H9 (cell line): ENCODE measurements at regions not wholly inside any gene's neighbourhood (a gene's known extent, or its start where the extent isn't known, plus 50 kb on each side); places are given as distances from the start of the nearest gene placed in this dataset.

ENCODE experiments used
- DNase-seq: peaks from one replicate; pipeline ENCODE4 v3.0.0-alpha.2; 2017
- H2AFZ ChIP-seq: one replicate; pipeline ENCODE4 v1.6.1; 2013; ENCODE audit warnings: mild to moderate bottlenecking, low read length, control low read depth, moderate library complexity
- H2AK5ac ChIP-seq: 2 replicates; pipeline ENCODE4 v1.6.1; 2013; ENCODE audit warnings: low read length, control low read depth, mixed read lengths; ENCODE audit not compliant: insufficient read length
- H2BK120ac ChIP-seq: one replicate; pipeline ENCODE4 v1.6.1; 2013; ENCODE audit warnings: low read depth, mild to moderate bottlenecking, low read length, control low read depth, inconsistent platforms; ENCODE audit not compliant: poor library complexity, severe bottlenecking
- H2BK12ac ChIP-seq: 2 replicates; pipeline ENCODE4 v1.6.1; 2013; ENCODE audit warnings: low read length, control low read depth, mixed read lengths, low read depth; ENCODE audit not compliant: insufficient read length
- H2BK15ac ChIP-seq: 2 replicates; pipeline ENCODE4 v1.6.1; 2013; ENCODE audit warnings: low read depth, low read length, control low read depth
- H2BK20ac ChIP-seq: one replicate; pipeline ENCODE4 v1.6.1; 2013; ENCODE audit warnings: low read depth, mild to moderate bottlenecking, low read length, control low read depth, inconsistent platforms; ENCODE audit not compliant: poor library complexity, severe bottlenecking
- H2BK5ac ChIP-seq: 2 replicates; pipeline ENCODE4 v1.6.1; 2013; ENCODE audit warnings: low read length, control low read depth, mixed read lengths; ENCODE audit not compliant: insufficient read length
- H3K14ac ChIP-seq: 2 replicates; pipeline ENCODE4 v1.6.1; 2013; ENCODE audit warnings: low read length, control low read depth; ENCODE audit not compliant: insufficient read depth
- H3K18ac ChIP-seq: 2 replicates; pipeline ENCODE4 v1.6.1; 2013; ENCODE audit warnings: low read depth, mild to moderate bottlenecking, mixed read lengths, low read length, control low read depth; ENCODE audit not compliant: insufficient read length
- H3K23ac ChIP-seq: 2 replicates; pipeline ENCODE4 v1.6.1; 2013; ENCODE audit warnings: low read length, control low read depth, mixed read lengths, low read depth; ENCODE audit not compliant: insufficient read length
- H3K23me2 ChIP-seq: 2 replicates; pipeline ENCODE4 v1.6.1; 2013; ENCODE audit warnings: low read depth, mild to moderate bottlenecking, mixed read lengths, low read length, control low read depth; ENCODE audit not compliant: insufficient read length, poor library complexity, severe bottlenecking
- H3K27ac ChIP-seq: 2 replicates; pipeline ENCODE4 v1.5.1; 2013; ENCODE audit warnings: low read length, control low read depth, mixed read lengths, low read depth; ENCODE audit not compliant: insufficient read length
- H3K27me3 ChIP-seq: 2 replicates; pipeline ENCODE4 v1.6.1; 2013; ENCODE audit warnings: low read length, control low read depth, inconsistent platforms; ENCODE audit not compliant: insufficient read depth
- H3K4ac ChIP-seq: 2 replicates; pipeline ENCODE4 v1.6.1; 2013; ENCODE audit warnings: low read depth, mild to moderate bottlenecking, control low read depth, inconsistent platforms, low read length, moderate library complexity
- H3K4me1 ChIP-seq: 2 replicates; pipeline ENCODE4 v1.6.1; 2013; ENCODE audit warnings: low read length, control low read depth, inconsistent platforms; ENCODE audit not compliant: insufficient read depth
- H3K4me2 ChIP-seq: 2 replicates; pipeline ENCODE4 v1.6.1; 2013; ENCODE audit warnings: low read length, control low read depth, mixed read lengths; ENCODE audit not compliant: insufficient read length, insufficient read depth
- H3K56ac ChIP-seq: 2 replicates; pipeline ENCODE4 v1.6.1; 2013; ENCODE audit warnings: low read depth, mild to moderate bottlenecking, mixed read lengths, low read length, control low read depth; ENCODE audit not compliant: insufficient read length
- H3K79me1 ChIP-seq: 2 replicates; pipeline ENCODE4 v1.6.1; 2013; ENCODE audit warnings: low read depth, mild to moderate bottlenecking, moderate library complexity, low read length, control low read depth, inconsistent platforms; ENCODE audit not compliant: insufficient read depth, poor library complexity, severe bottlenecking
- H3K79me2 ChIP-seq: 2 replicates; pipeline ENCODE4 v1.6.1; 2013; ENCODE audit warnings: low read length, control low read depth, inconsistent platforms; ENCODE audit not compliant: insufficient read depth
- H3K9ac ChIP-seq: 2 replicates; pipeline ENCODE4 v1.6.1; 2013; ENCODE audit warnings: low read length, control low read depth, mixed read lengths; ENCODE audit not compliant: insufficient read length; ENCODE audit errors: extremely low read depth
- H3K9me3 ChIP-seq: one replicate; pipeline ENCODE4 v1.6.1; 2013; ENCODE audit warnings: low read depth, low read length, inconsistent platforms; ENCODE audit not compliant: control insufficient read depth
- H3T11ph ChIP-seq: one replicate; pipeline ENCODE4 v1.6.1; 2013; ENCODE audit warnings: mild to moderate bottlenecking, low read length, control low read depth, inconsistent platforms
- H4K20me1 ChIP-seq: one replicate; pipeline ENCODE4 v1.6.1; 2013; ENCODE audit not compliant: control insufficient read depth, insufficient read length, insufficient read depth
- H4K5ac ChIP-seq: 2 replicates; pipeline ENCODE4 v1.6.1; 2013; ENCODE audit warnings: low read depth, mild to moderate bottlenecking, mixed read lengths, low read length, control low read depth; ENCODE audit not compliant: insufficient read length
- H4K8ac ChIP-seq: replicated peaks from 2 replicates; pipeline ENCODE4 v1.6.1; 2013; ENCODE audit warnings: low read length, control low read depth, mixed read lengths, low read depth; ENCODE audit not compliant: insufficient read length
- H4K91ac ChIP-seq: 2 replicates; pipeline ENCODE4 v1.6.1; 2013; ENCODE audit warnings: low read depth, mild to moderate bottlenecking, moderate library complexity, mixed read lengths, low read length, control low read depth; ENCODE audit not compliant: insufficient read length
- H3K27ac Mint-ChIP-seq, 3 experiments: 2 replicates in 2 of 3; 3 replicates in 1 of 3; pipeline ENCODE4 v1.8.0; 2020 to 2021; ENCODE audit warnings: mixed read lengths in 3 of 3, mild to moderate bottlenecking in 1 of 3, moderate library complexity in 1 of 3
- H3K27me3 Mint-ChIP-seq: 2 replicates; pipeline ENCODE4 v1.8.0; 2021; ENCODE audit warnings: low read depth, mild to moderate bottlenecking, moderate library complexity, mixed read lengths
- H3K36me3 Mint-ChIP-seq, 3 experiments: 2 replicates in 2 of 3; 3 replicates in 1 of 3; pipeline ENCODE4 v1.8.0; 2020 to 2021; ENCODE audit warnings: low read depth in 3 of 3, mixed read lengths in 3 of 3; ENCODE audit not compliant: insufficient read depth in 1 of 3
- H3K4me1 Mint-ChIP-seq, 2 experiments: 2 replicates each; pipeline ENCODE4 v1.8.0; 2020; ENCODE audit warnings: mixed read lengths in 2 of 2
- H3K4me3 Mint-ChIP-seq, 2 experiments: 2 replicates in 1 of 2; 3 replicates in 1 of 2; pipeline ENCODE4 v1.8.0; 2020 to 2021; ENCODE audit warnings: mild to moderate bottlenecking in 2 of 2, mixed read lengths in 2 of 2, moderate library complexity in 1 of 2
- H3K9me3 Mint-ChIP-seq, 2 experiments: 2 replicates in 1 of 2; 3 replicates in 1 of 2; pipeline ENCODE4 v1.8.0; 2020; ENCODE audit warnings: mild to moderate bottlenecking in 2 of 2, mixed read lengths in 2 of 2, moderate library complexity in 1 of 2
- WGBS: extraction: QIAGEN DNeasy Blood & Tissue Kit; methylation state at CpG from one replicate; pipeline ENCODE4 v1.1.7; 2013; ENCODE audit warnings: missing lambda C conversion rate, low lambda C conversion rate, mixed read lengths; ENCODE audit not compliant: insufficient read length; ENCODE audit errors: extremely low coverage; 5-methylcytosine and 5-hydroxymethylcytosine counted together
- TF ChIP-seq, protein P1 (sequence below): fragments of 200-600 bp; sonication (generic); conservative IDR thresholded peaks from 3 replicates; pipeline ENCODE4 v1.8.0; 2021; ENCODE audit warnings: antibody characterized with exemption, mild to moderate bottlenecking

DNA sequence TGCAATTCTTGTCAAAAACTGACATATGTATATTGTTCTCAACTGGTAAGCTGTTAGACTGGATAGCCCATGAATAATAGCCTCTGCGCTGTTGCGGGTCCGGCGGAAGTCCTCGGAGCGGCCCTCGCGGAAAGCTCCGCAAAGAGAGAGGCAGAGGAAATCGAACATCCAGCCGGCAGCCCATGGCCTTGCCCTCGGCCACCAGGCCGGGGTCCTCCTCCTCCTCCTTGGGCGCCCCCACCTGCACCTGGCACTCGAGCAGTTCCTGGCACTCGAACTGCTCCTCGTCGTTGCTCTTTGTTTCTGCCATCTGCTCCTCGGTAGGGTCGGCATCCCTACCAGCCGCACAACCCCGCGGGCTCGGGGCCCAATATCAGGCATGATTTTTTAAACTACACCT, 1176.3 kb downstream of the PCDH18 start:
- peak; percentile 31 for DNase-seq
- Histone ChIP-seq H4K91ac (no peak overlapping the region), H3K14ac (no peak overlapping the region), H2AFZ (no peak overlapping the region), H2BK120ac (no peak overlapping the region), H4K20me1 (no peaks in the 10 kb centered on the region), H3K4me2 (no peak overlapping the region), H3K9ac (no peak overlapping the region), H3K79me1 (no peaks in the 10 kb centered on the region), H3K4me1 (no peaks in the 10 kb centered on the region), H2BK5ac (no peak overlapping the region), H2BK20ac (no peak overlapping the region), H3K23me2 (no peaks in the 10 kb centered on the region), H3K79me2 (no peaks in the 10 kb centered on the region), H3K27me3 (no peaks in the 10 kb centered on the region), H3K27ac (no peak overlapping the region), H3K23ac (no peak overlapping the region), H2BK12ac (no peak overlapping the region), H3K9me3 (no peaks in the 10 kb centered on the region), H4K8ac (no peak overlapping the region), H3T11ph (no peak overlapping the region), H3K4ac (no peak overlapping the region), H4K5ac (no peak overlapping the region), H3K56ac (no peak overlapping the region), H3K18ac (no peak overlapping the region), H2BK15ac (no peak overlapping the region), H2AK5ac (no peak overlapping the region)
- Mint-ChIP-seq H3K4me1 (no peaks in the 10 kb centered on the region), H3K36me3 (no peaks in the 10 kb centered on the region), H3K27me3 (no peaks in the 10 kb centered on the region), H3K27ac (no peak overlapping the region), H3K9me3 (no peaks in the 10 kb centered on the region), H3K4me3 (no peak overlapping the region)
- TF ChIP-seq, protein P1, sequence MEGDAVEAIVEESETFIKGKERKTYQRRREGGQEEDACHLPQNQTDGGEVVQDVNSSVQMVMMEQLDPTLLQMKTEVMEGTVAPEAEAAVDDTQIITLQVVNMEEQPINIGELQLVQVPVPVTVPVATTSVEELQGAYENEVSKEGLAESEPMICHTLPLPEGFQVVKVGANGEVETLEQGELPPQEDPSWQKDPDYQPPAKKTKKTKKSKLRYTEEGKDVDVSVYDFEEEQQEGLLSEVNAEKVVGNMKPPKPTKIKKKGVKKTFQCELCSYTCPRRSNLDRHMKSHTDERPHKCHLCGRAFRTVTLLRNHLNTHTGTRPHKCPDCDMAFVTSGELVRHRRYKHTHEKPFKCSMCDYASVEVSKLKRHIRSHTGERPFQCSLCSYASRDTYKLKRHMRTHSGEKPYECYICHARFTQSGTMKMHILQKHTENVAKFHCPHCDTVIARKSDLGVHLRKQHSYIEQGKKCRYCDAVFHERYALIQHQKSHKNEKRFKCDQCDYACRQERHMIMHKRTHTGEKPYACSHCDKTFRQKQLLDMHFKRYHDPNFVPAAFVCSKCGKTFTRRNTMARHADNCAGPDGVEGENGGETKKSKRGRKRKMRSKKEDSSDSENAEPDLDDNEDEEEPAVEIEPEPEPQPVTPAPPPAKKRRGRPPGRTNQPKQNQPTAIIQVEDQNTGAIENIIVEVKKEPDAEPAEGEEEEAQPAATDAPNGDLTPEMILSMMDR = no peak
- no CpG with 5 or more reads among the region's 24 CpGs for WGBS
